ENCODE measurements at regions not wholly inside any gene's neighbourhood (a gene's known extent, or its start where the extent isn't known, plus 50 kb on each side); places are given as distances from the start of the nearest gene placed in this dataset.

DNA sequence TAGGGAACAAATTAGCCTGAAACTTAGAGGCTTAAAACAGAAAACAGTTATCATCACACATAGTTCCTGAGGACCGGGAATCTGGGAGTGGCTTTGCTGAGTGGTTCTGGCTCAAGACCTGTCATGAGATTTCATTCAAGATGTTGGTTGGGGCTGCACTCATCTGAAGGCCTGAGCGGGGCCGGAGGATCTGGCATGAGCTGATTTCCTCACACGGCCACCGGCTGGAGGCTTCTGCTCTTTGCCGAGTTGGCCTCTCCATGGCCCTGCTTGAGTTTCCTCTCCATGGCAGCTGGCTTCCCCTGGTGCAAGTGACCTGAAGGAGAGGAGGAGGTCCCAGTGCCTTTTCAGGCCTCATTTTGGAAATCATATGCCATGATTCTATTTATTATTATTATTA, 128.1 kb downstream of the PAPOLA start:
- no peaks in the 10 kb centered on the region for H3K9me3 ChIP-seq (ENCODE audit: control insufficient read depth, low read length)
- no peaks in the 10 kb centered on the region for H3K4me1 ChIP-seq (ENCODE audit: control insufficient read depth, insufficient read depth, low read length)
- H3K9ac ChIP-seq (ENCODE audit: low read length), result no peak overlapping the region
- no peaks in the 10 kb centered on the region for H3K36me3 ChIP-seq (ENCODE audit: control insufficient read depth, insufficient read depth, low read length)
- H3K4me3 ChIP-seq (ENCODE audit: low read length), result no peak overlapping the region
- no peaks in the 10 kb centered on the region for H3K27me3 ChIP-seq (ENCODE audit: control insufficient read depth, insufficient read depth, low read length)

DNA sequence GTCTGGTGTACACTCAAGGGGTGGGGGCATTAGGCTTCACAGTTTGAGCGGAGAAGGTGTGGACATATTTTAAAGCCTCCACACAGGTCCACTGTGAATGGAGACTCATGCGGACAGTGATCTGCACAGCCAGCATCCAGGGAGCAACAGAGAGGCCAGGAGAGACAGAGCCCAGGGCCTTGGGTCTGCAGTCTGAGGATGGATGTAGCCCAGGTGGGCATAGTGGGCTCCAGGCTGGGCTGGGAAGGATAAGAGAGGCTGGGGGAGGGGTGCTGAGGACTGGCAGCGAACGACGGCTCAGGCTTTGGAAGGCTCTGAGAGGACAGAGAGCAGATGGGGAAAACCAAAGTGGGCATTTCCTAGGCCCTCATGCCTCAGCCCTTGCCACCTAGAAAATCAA, 128.8 kb downstream of the PAPOLA start:
- H3K9me3 ChIP-seq (ENCODE audit: control insufficient read depth, low read length), result no peaks in the 10 kb centered on the region
- H3K36me3 ChIP-seq (ENCODE audit: control insufficient read depth, insufficient read depth, low read length), result no peaks in the 10 kb centered on the region
- H3K4me1 ChIP-seq (ENCODE audit: control insufficient read depth, insufficient read depth, low read length), result no peaks in the 10 kb centered on the region
- no peak overlapping the region for H3K4me3 ChIP-seq (ENCODE audit: low read length)
- no peak overlapping the region for H3K9ac ChIP-seq (ENCODE audit: low read length)
- no peaks in the 10 kb centered on the region for H3K27me3 ChIP-seq (ENCODE audit: control insufficient read depth, insufficient read depth, low read length)

DNA sequence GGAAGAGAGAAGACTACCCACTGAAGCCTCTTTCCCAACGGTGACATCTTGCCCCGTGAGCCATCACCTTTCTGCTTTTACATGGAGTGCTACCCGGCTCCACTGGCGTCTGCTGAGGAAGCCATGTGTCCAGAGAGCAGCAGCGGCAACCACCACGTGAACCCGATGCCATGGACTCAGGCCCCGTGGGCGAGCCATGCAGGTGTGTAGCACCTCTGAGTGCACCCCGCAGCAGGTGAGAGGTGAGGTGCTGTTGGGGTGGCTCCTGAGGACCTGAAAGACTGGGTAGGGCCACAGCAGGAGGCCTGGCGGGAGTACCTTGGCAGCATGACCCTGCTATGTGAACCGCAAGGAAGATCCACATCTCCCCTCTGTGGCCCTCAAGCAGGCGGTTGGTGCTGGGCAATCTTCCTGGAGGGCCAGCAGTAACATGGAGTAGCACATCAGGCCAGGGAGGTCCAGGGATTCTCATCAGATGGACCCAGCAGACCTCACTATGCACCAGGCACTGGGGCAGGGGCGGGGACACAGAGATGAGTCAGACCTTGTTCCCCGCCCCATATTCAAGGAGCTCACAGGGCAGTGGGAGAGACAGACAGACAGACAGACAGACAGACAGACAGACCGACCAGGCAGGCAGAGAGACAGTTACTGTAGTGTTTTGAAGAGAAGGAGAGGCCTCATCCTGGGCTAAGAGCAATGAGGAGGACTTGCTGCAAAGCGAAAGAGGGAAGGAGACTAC, 129.6 kb downstream of the PAPOLA start:
- no peaks in the 10 kb centered on the region for H3K9me3 ChIP-seq (ENCODE audit: control insufficient read depth, low read length)
- no peaks in the 10 kb centered on the region for H3K27me3 ChIP-seq (ENCODE audit: control insufficient read depth, insufficient read depth, low read length)
- H3K4me1 ChIP-seq (ENCODE audit: control insufficient read depth, insufficient read depth, low read length), result no peaks in the 10 kb centered on the region
- H3K4me3 ChIP-seq (ENCODE audit: low read length), result no peak overlapping the region
- H3K36me3 ChIP-seq (ENCODE audit: control insufficient read depth, insufficient read depth, low read length), result no peaks in the 10 kb centered on the region
- H3K9ac ChIP-seq (ENCODE audit: low read length), result no peak overlapping the region

DNA sequence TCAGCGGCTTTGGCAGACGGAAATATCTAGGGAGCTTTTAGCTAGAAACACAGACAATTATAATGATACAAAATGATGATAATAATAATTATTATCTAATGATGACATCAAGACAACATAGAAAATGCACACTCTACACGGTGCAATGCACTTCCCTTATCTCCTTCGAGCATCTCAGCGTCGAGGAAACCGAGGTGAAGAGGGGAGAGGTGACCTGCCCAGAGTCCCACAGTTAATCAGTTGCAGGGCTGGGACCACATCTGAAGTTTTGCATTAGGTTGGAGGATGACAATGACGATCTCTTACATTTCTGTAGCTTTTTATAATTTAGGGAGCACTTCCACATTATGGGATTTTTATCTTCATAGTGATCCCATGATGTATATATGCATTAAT, 130.2 kb downstream of the PAPOLA start:
- Histone ChIP-seq H3K9ac (ENCODE audit: low read length) (no peak overlapping the region), H3K4me3 (ENCODE audit: low read length) (no peak overlapping the region), H3K4me1 (ENCODE audit: control insufficient read depth, insufficient read depth, low read length) (no peaks in the 10 kb centered on the region), H3K36me3 (ENCODE audit: control insufficient read depth, insufficient read depth, low read length) (no peaks in the 10 kb centered on the region), H3K9me3 (ENCODE audit: control insufficient read depth, low read length) (no peaks in the 10 kb centered on the region), H3K27me3 (ENCODE audit: control insufficient read depth, insufficient read depth, low read length) (no peaks in the 10 kb centered on the region)

DNA sequence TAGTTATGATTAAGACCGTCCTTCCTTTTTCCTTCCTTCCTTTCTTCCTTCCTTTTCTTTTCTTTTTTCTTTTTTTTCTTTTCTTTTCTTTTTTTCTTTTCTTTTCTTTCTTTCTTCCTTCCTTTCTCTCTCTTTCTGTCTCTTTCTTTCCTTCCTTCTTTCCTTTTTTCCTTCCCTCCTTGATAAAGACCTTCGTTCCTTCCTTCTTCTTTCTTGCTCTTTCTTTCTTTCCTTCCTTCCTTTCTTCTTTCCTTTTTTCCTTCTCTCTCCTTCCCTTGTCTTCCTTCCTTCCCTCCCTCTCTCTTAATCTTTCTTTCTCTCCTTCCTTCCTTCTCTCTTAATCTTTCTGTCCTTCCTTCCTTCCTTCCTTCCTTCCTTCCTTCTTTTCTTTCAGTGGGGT, 130.9 kb downstream of the PAPOLA start:
- Histone ChIP-seq H3K9ac (ENCODE audit: low read length) (no peak overlapping the region), H3K27me3 (ENCODE audit: control insufficient read depth, insufficient read depth, low read length) (no peaks in the 10 kb centered on the region), H3K36me3 (ENCODE audit: control insufficient read depth, insufficient read depth, low read length) (no peaks in the 10 kb centered on the region), H3K4me3 (ENCODE audit: low read length) (no peak overlapping the region), H3K9me3 (ENCODE audit: control insufficient read depth, low read length) (no peaks in the 10 kb centered on the region), H3K4me1 (ENCODE audit: control insufficient read depth, insufficient read depth, low read length) (no peaks in the 10 kb centered on the region)

DNA sequence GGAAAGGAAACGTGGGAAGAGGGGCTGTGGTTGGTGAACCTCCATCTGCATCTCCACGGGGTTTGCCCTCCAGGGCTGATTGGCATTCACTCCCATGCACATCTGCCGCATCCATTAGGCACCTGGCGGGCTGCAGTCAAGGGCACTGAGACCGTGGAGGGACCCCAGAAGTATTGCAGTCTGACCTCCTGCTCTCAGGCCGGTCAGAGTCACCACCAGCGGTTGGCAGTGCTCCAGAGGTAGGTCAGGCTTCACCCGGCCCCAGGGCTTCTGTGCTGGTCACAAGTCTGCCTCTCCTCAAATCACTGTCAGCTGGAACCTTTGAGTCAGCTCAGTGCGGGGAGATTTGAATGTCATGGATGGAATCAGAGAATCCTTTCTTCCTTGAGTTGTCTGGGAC, 132.3 kb downstream of the PAPOLA start:
- Histone ChIP-seq H3K9ac (ENCODE audit: low read length) (no peak overlapping the region), H3K4me3 (ENCODE audit: low read length) (no peak overlapping the region), H3K36me3 (ENCODE audit: control insufficient read depth, insufficient read depth, low read length) (no peaks in the 10 kb centered on the region), H3K27me3 (ENCODE audit: control insufficient read depth, insufficient read depth, low read length) (no peaks in the 10 kb centered on the region), H3K9me3 (ENCODE audit: control insufficient read depth, low read length) (no peaks in the 10 kb centered on the region), H3K4me1 (ENCODE audit: control insufficient read depth, insufficient read depth, low read length) (no peaks in the 10 kb centered on the region)

DNA sequence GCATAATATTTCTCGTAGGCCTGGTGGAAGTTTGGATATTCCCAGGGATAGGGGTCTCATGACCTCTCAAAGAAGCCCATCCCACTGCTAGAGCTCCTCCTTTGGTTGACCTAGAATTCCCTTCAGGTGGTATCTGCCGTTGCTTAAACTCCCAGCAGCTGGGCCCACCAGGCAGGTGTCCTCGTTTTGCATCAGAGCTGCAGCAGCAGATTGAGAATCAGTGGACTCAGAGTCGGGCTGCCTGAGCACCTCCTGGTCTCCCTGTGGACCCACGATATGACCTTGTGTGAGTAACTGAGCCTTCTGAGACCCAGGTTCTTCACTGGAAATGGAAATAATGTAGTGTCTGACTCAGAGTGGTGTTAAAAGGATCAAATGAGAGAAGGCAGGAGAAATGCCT, 132.7 kb downstream of the PAPOLA start:
- H3K4me1 ChIP-seq (ENCODE audit: control insufficient read depth, insufficient read depth, low read length), result no peaks in the 10 kb centered on the region
- H3K4me3 ChIP-seq (ENCODE audit: low read length), result no peak overlapping the region
- H3K9ac ChIP-seq (ENCODE audit: low read length), result no peak overlapping the region
- no peaks in the 10 kb centered on the region for H3K9me3 ChIP-seq (ENCODE audit: control insufficient read depth, low read length)
- no peaks in the 10 kb centered on the region for H3K27me3 ChIP-seq (ENCODE audit: control insufficient read depth, insufficient read depth, low read length)
- no peaks in the 10 kb centered on the region for H3K36me3 ChIP-seq (ENCODE audit: control insufficient read depth, insufficient read depth, low read length)

DNA sequence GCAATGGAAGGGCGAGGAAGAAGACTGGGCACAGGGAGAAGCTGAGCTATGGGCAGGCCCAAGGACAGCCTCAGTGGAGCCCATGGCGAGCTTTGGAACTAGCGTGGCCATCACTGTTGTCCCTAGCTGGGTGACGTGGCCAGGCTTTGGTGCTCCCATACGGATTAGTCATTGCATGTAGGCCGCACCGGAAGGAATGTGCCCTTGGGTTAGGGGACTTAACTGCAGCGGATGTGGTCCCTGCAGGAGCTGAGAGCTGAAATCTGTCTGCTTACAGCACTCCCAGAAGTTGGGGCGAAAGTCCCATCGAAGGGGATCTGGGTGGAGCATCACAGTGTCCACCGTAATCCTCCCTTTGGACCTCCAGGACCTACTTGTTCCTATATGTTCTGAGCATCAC, 133.7 kb downstream of the PAPOLA start:
- Histone ChIP-seq H3K36me3 (ENCODE audit: control insufficient read depth, insufficient read depth, low read length) (no peaks in the 10 kb centered on the region), H3K4me3 (ENCODE audit: low read length) (no peak overlapping the region), H3K9me3 (ENCODE audit: control insufficient read depth, low read length) (no peaks in the 10 kb centered on the region), H3K4me1 (ENCODE audit: control insufficient read depth, insufficient read depth, low read length) (no peaks in the 10 kb centered on the region), H3K27me3 (ENCODE audit: control insufficient read depth, insufficient read depth, low read length) (no peaks in the 10 kb centered on the region), H3K9ac (ENCODE audit: low read length) (no peak overlapping the region)

DNA sequence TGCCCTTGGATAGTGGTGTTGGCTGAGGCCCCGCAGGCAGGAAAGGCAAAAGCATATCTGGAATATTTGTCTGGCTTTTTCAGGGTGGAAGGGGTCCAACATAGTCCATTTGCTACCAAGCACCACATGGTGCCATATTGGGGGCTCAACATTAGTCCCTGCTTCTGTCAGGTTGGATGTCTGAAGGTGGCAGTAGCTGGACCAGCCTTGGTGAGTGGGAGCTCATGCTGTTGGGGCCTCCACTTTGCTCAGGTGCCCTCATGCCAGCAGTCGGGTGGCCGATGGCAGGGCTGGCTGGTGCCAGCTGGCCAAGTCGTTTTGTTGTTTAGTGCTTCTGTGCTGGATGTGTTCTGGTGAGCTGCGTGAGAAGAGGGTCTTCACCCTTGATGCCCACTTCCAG, 135.3 kb downstream of the PAPOLA start:
- no peak overlapping the region for H3K9ac ChIP-seq (ENCODE audit: low read length)
- no peaks in the 10 kb centered on the region for H3K27me3 ChIP-seq (ENCODE audit: control insufficient read depth, insufficient read depth, low read length)
- H3K36me3 ChIP-seq (ENCODE audit: control insufficient read depth, insufficient read depth, low read length), result no peaks in the 10 kb centered on the region
- no peaks in the 10 kb centered on the region for H3K4me1 ChIP-seq (ENCODE audit: control insufficient read depth, insufficient read depth, low read length)
- H3K9me3 ChIP-seq (ENCODE audit: control insufficient read depth, low read length), result no peaks in the 10 kb centered on the region
- H3K4me3 ChIP-seq (ENCODE audit: low read length), result no peak overlapping the region

DNA sequence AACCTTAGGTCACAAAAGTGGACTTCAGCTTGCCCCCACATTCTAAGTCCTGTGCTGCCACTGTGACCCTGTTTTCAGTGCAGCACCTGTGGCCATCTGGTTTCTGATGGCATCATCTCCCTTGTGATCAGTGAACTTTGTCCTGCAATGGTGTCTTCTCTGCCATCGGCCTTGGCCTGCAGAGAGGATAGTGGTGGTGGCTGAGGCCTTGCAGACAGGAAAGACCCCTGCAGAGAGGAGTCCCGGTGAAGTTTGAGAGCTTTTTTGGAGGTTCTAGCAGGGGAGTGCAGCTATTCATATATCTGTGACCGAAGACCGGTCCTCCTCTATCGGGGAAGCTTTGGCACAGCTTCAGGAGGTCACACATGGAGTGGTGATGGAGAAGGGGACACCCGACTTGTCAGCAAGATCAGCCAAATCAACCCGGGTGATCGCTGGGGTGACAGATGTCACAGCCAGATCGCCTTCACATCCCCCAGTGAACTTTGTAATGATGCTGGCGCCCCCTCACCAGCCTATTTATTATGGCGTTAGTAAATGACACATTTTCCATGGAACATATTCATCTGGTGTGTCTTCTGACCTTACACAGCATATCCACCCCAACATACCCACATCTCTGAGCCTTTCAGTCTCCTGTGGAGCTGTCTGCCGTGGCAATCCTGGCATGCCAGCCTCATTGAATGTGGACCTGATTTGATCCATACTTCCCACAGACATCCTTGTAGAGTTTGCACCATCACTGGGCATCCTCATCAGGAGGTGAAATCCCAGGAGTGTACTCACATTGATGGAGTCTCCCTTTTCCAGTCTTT, 136.1 kb downstream of the PAPOLA start:
- no peaks in the 10 kb centered on the region for H3K27me3 ChIP-seq (ENCODE audit: control insufficient read depth, insufficient read depth, low read length)
- no peaks in the 10 kb centered on the region for H3K4me1 ChIP-seq (ENCODE audit: control insufficient read depth, insufficient read depth, low read length)
- no peaks in the 10 kb centered on the region for H3K9me3 ChIP-seq (ENCODE audit: control insufficient read depth, low read length)
- H3K4me3 ChIP-seq (ENCODE audit: low read length), result no peak overlapping the region
- no peak overlapping the region for H3K9ac ChIP-seq (ENCODE audit: low read length)
- H3K36me3 ChIP-seq (ENCODE audit: control insufficient read depth, insufficient read depth, low read length), result no peaks in the 10 kb centered on the region

DNA sequence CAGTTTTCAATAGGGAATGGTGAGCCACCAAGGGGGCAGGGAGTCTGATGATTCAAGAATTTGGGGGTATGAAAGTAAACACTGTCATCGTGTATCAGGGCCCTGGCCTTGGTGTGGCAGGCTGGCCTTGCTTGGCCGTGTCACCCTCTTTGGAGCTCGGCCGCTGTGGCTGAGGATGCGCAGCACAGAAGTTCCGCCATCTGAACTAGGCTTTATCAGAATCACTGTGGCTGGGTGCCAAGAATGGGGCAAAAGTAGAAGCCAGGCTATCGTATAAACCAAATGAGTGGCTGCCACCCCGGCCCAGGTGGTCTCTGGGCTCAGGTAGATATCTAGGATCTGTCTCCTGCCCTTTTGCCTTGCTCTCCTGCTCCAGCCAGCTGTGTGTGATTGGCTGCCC, 137.4 kb downstream of the PAPOLA start:
- no peak overlapping the region for H3K9ac ChIP-seq (ENCODE audit: low read length)
- no peaks in the 10 kb centered on the region for H3K27me3 ChIP-seq (ENCODE audit: control insufficient read depth, insufficient read depth, low read length)
- H3K36me3 ChIP-seq (ENCODE audit: control insufficient read depth, insufficient read depth, low read length), result no peaks in the 10 kb centered on the region
- H3K9me3 ChIP-seq (ENCODE audit: control insufficient read depth, low read length), result no peaks in the 10 kb centered on the region
- no peaks in the 10 kb centered on the region for H3K4me1 ChIP-seq (ENCODE audit: control insufficient read depth, insufficient read depth, low read length)
- no peak overlapping the region for H3K4me3 ChIP-seq (ENCODE audit: low read length)

DNA sequence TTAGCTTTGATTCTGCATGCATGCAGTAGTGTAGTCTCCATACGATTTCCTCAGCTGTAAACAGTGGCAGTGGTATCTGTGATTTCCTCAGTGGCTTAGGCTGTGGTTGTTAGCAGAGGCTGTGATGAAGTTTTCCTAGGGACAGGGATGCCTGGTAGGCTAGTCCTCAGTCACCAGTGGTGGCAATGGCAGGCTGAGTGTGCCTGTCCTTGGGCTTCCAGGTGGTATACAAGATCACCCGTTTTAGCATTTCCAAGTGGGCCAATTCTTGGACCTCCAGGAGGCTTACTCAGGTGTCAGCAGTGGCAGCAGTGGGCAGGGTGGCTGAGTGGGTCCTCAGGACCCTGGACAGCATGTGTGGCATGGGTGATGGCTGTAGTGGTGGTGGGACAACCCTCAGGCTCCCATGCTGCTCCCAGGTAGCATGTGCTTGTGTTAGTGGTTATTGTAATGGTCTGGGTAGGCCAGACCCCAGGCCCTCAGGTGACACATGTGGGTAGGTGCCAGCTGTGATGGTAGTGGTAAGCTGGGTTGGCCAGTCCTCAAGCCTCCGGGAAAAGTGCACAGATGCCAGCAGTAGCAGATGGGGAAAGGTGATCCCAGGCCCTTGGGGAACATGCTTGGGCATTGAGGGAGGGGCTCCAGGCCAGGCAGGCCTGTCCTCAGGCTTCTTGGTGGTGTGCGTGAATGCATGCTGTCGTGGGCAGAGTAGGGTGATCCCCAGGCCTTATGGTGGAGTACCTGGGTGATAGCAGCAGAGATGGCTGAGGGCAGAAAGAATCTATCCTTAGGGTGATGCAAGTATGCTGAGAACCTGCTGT, 146.5 kb downstream of the PAPOLA start:
- Histone ChIP-seq H3K36me3 (ENCODE audit: control insufficient read depth, insufficient read depth, low read length) (no peaks in the 10 kb centered on the region), H3K9me3 (ENCODE audit: control insufficient read depth, low read length) (no peaks in the 10 kb centered on the region), H3K4me1 (ENCODE audit: control insufficient read depth, insufficient read depth, low read length) (no peaks in the 10 kb centered on the region), H3K9ac (ENCODE audit: low read length) (no peak overlapping the region), H3K4me3 (ENCODE audit: low read length) (no peak overlapping the region), H3K27me3 (ENCODE audit: control insufficient read depth, insufficient read depth, low read length) (no peaks in the 10 kb centered on the region)

All from mucosa of stomach (tissue), 1 donor.